Midbrain (tissue), 1 donor: ENCODE measurements at regions not wholly inside any gene's neighbourhood (a gene's known extent, or its start where the extent isn't known, plus 50 kb on each side); places are given as distances from the start of the nearest gene placed in this dataset.
"Not testable (repeated sequence)": the region's sequence is repeated elsewhere in the genome, so short reads cannot be mapped to it uniquely, and the experiment has no call there.

Source experiments
- DNase-seq: peaks from one replicate; lab custom pipeline; 2025; lab: John Stamatoyannopoulos, UW

GRCh38 chr15:95684693-95685115 is 645.8 kb upstream of the NR2F2 start:
- DNase-seq = no peak

- DNase-seq = no peak
Observed at GRCh38 chr15:95687061-95687460, 643.4 kb upstream of the NR2F2 start.

GRCh38 chr15:95687686-95688085 is 642.8 kb upstream of the NR2F2 start:
- DNase-seq = no peak

GRCh38 chr15:95690631-95691340 is 639.7 kb upstream of the NR2F2 start:
- no peak for DNase-seq

- DNase-seq = no peak
Observed at GRCh38 chr15:95693917-95694316, 636.6 kb upstream of the NR2F2 start.

GRCh38 chr15:95698230-95698629 is 632.3 kb upstream of the NR2F2 start:
- no peak for DNase-seq

GRCh38 chr15:95698951-95699350 is 631.5 kb upstream of the NR2F2 start:
- no peak for DNase-seq

GRCh38 chr15:95699578-95699977 is 630.9 kb upstream of the NR2F2 start:
- no peak for DNase-seq

- not testable (repeated sequence) for DNase-seq
Observed at GRCh38 chr15:95700692-95701091, 629.8 kb upstream of the NR2F2 start.

GRCh38 chr15:95701410-95701809 is 629.1 kb upstream of the NR2F2 start:
- no peak for DNase-seq

- DNase-seq = no peak
Observed at GRCh38 chr15:95709959-95710695, 620.4 kb upstream of the NR2F2 start.

GRCh38 chr15:95712785-95713184 is 617.7 kb upstream of the NR2F2 start:
- no peak for DNase-seq

- DNase-seq = no peak
Observed at GRCh38 chr15:95713324-95713723, 617.2 kb upstream of the NR2F2 start.

GRCh38 chr15:95715116-95715903 is 615.2 kb upstream of the NR2F2 start:
- DNase-seq = no peak

- no peak for DNase-seq
Observed at GRCh38 chr15:95715906-95716656, 614.4 kb upstream of the NR2F2 start.

- DNase-seq = no peak
Observed at GRCh38 chr15:95716708-95717107, 613.8 kb upstream of the NR2F2 start.

- no peak for DNase-seq
Observed at GRCh38 chr15:95718441-95718840, 612.1 kb upstream of the NR2F2 start.

- DNase-seq = no peak
Observed at GRCh38 chr15:95724908-95725633, 605.4 kb upstream of the NR2F2 start.

- no peak for DNase-seq
Observed at GRCh38 chr15:95726891-95727290, 603.6 kb upstream of the NR2F2 start.

- DNase-seq = no peak
Observed at GRCh38 chr15:95733931-95734330, 596.6 kb upstream of the NR2F2 start.
